Left kidney (tissue), 1 donor: ENCODE measurements at regions not wholly inside any gene's neighbourhood (a gene's known extent, or its start where the extent isn't known, plus 50 kb on each side); places are given as distances from the start of the nearest gene placed in this dataset.

ENCODE experiments used
- DNase-seq: peaks from one replicate; pipeline ENCODE4 v3.0.0-alpha.2; 2013

- no peak for DNase-seq
Observed at GRCh38 chr1:218526198-218526580, 181.1 kb downstream of the TGFB2 start.

- DNase-seq: no peak
Observed at GRCh38 chr1:218527737-218528136, 182.6 kb downstream of the TGFB2 start.

- no peak for DNase-seq
Observed at GRCh38 chr1:218529646-218530300, 184.6 kb downstream of the TGFB2 start.

GRCh38 chr1:218531936-218532335 is 186.8 kb downstream of the TGFB2 start:
- DNase-seq: no peak

GRCh38 chr1:218536296-218536986 is 191.3 kb downstream of the TGFB2 start:
- DNase-seq: no peak

- no peak for DNase-seq
Observed at GRCh38 chr1:218537122-218537913, 192.2 kb downstream of the TGFB2 start.

GRCh38 chr1:218538341-218538740 is 193.2 kb downstream of the TGFB2 start:
- no peak for DNase-seq

- DNase-seq: no peak
Observed at GRCh38 chr1:218546314-218546713, 201.2 kb downstream of the TGFB2 start.

- DNase-seq: no peak
Observed at GRCh38 chr1:218547957-218548730, 203.0 kb downstream of the TGFB2 start.

GRCh38 chr1:218548764-218549163 is 203.6 kb downstream of the TGFB2 start:
- no peak for DNase-seq

GRCh38 chr1:218553197-218553596 is 208.1 kb downstream of the TGFB2 start:
- DNase-seq: no peak

GRCh38 chr1:218556016-218556415 is 210.9 kb downstream of the TGFB2 start:
- DNase-seq: no peak

- peak; percentile 44 for DNase-seq
Observed at GRCh38 chr1:218557731-218558130, 212.6 kb downstream of the TGFB2 start.

GRCh38 chr1:218558271-218558810 is 213.2 kb downstream of the TGFB2 start:
- DNase-seq: no peak

GRCh38 chr1:218565377-218565776 is 220.2 kb downstream of the TGFB2 start:
- no peak for DNase-seq

- no peak for DNase-seq
Observed at GRCh38 chr1:218568962-218569550, 223.9 kb downstream of the TGFB2 start.

GRCh38 chr1:218570456-218570855 is 225.3 kb downstream of the TGFB2 start:
- DNase-seq: no peak

- DNase-seq: no peak
Observed at GRCh38 chr1:218571491-218571890, 226.4 kb downstream of the TGFB2 start.

GRCh38 chr1:218572050-218572449 is 226.9 kb downstream of the TGFB2 start:
- DNase-seq: no peak

GRCh38 chr1:218573925-218574324 is 228.8 kb downstream of the TGFB2 start:
- DNase-seq: no peak

GRCh38 chr1:218575079-218575478 is 229.9 kb downstream of the TGFB2 start:
- no peak for DNase-seq

- no peak for DNase-seq
Observed at GRCh38 chr1:218575856-218576255, 230.7 kb downstream of the TGFB2 start.
